HAP-1 (cell line): ENCODE measurements at regions not wholly inside any gene's neighbourhood (a gene's known extent, or its start where the extent isn't known, plus 50 kb on each side); places are given as distances from the start of the nearest gene placed in this dataset.

Experiments
- DNase-seq, 2 experiments: peaks; one replicate each; pipeline ENCODE4 v3.0.0-alpha.2; 2016 to 2020; ENCODE audit warnings: low spot score in 2 of 2
- H3K27me3 ChIP-seq: fragments of 250-450 bp; sonication (Bioruptor Pico); 2 replicates; pipeline ENCODE4 v1.5.1; 2020; ENCODE audit warnings: low read depth, mild to moderate bottlenecking, moderate library complexity
- H3K36me3 ChIP-seq: fragments of 250-450 bp; sonication (Bioruptor Pico); replicated peaks from 2 replicates; pipeline ENCODE4 v1.5.1; 2020; ENCODE audit warnings: mild to moderate bottlenecking
- H3K4me1 ChIP-seq: fragments of 250-450 bp; sonication (Bioruptor Pico); 2 replicates; pipeline ENCODE4 v1.5.1; 2020; ENCODE audit warnings: mild to moderate bottlenecking
- H3K4me3 ChIP-seq: fragments of 250-450 bp; sonication (Bioruptor Pico); 2 replicates; pipeline ENCODE4 v1.5.1; 2020; ENCODE audit warnings: mild to moderate bottlenecking, moderate library complexity
- H3K9me3 ChIP-seq: fragments of 250-450 bp; sonication (Bioruptor Pico); 2 replicates; pipeline ENCODE4 v1.5.1; 2020; ENCODE audit warnings: mild to moderate bottlenecking, moderate library complexity
- in situ Hi-C: fragments of 300-500 bp; cut with MboI; formaldehyde crosslinking; loops from 3 replicates; pipeline ENCODE4 v1.14.3; 2020; ENCODE audit warnings: low sequenced_read_pairs, inconsistent platforms, mixed read lengths

GRCh38 chr12:100675432-100675831 lies 101.9 kb downstream of the GAS2L3 start:
- H3K4me1 ChIP-seq, result no peaks in the 10 kb centered on the region
- H3K36me3 ChIP-seq, result no peaks in the 10 kb centered on the region
- no peaks in the 10 kb centered on the region for H3K27me3 ChIP-seq
- DNase-seq, result peak in 1 of 2 experiments; percentile 18
- no peak overlapping the region for H3K4me3 ChIP-seq
- in situ Hi-C loops, result no loop called here
- peaks cover 3% of the 10 kb centered on the region; the same call in 1 of the 2 replicates for H3K9me3 ChIP-seq

- in situ Hi-C loops, result no loop called here
- no peaks in the 10 kb centered on the region for H3K36me3 ChIP-seq
Measured at GRCh38 chr12:100681074-100681473, 107.6 kb downstream of the GAS2L3 start.

GRCh38 chr12:100682178-100682577 lies 108.7 kb downstream of the GAS2L3 start:
- in situ Hi-C loops, result no loop called here

More at GRCh38 chr12:100681074-100681473, 107.6 kb downstream of the GAS2L3 start:
- DNase-seq, result no peak
- H3K4me3 ChIP-seq, result no peak overlapping the region
- no peaks in the 10 kb centered on the region for H3K27me3 ChIP-seq
- H3K4me1 ChIP-seq, result no peaks in the 10 kb centered on the region
- H3K9me3 ChIP-seq, result peaks cover 22% of the 10 kb centered on the region

GRCh38 chr12:100687686-100688085 lies 106.9 kb upstream of the ANO4 start:
- Histone ChIP-seq H3K9me3 (peaks cover 23% of the 10 kb centered on the region), H3K4me3 (no peak overlapping the region), H3K4me1 (no peaks in the 10 kb centered on the region), H3K27me3 (no peaks in the 10 kb centered on the region), H3K36me3 (no peaks in the 10 kb centered on the region)
- DNase-seq, result no peak
- in situ Hi-C loops, result no loop called here

More at GRCh38 chr12:100682178-100682577, 108.7 kb downstream of the GAS2L3 start:
- H3K4me1 ChIP-seq, result no peaks in the 10 kb centered on the region
- no peaks in the 10 kb centered on the region for H3K36me3 ChIP-seq
- H3K27me3 ChIP-seq, result no peaks in the 10 kb centered on the region
- H3K4me3 ChIP-seq, result no peak overlapping the region
- no peak for DNase-seq
- peaks cover 23% of the 10 kb centered on the region for H3K9me3 ChIP-seq

GRCh38 chr12:100688451-100688864 lies 106.1 kb upstream of the ANO4 start:
- Histone ChIP-seq H3K27me3 (no peaks in the 10 kb centered on the region), H3K9me3 (peaks cover 23% of the 10 kb centered on the region), H3K4me1 (no peaks in the 10 kb centered on the region), H3K4me3 (no peak overlapping the region), H3K36me3 (no peaks in the 10 kb centered on the region)
- in situ Hi-C loops, result no loop called here
- DNase-seq, result no peak

GRCh38 chr12:100692502-100692901 lies 102.1 kb upstream of the ANO4 start:
- no peaks in the 10 kb centered on the region for H3K27me3 ChIP-seq
- no peaks in the 10 kb centered on the region for H3K36me3 ChIP-seq
- in situ Hi-C loops, result no loop called here
- H3K4me3 ChIP-seq, result no peak overlapping the region
- no peak for DNase-seq
- H3K4me1 ChIP-seq, result no peaks in the 10 kb centered on the region
- no peaks in the 10 kb centered on the region for H3K9me3 ChIP-seq

GRCh38 chr12:100698518-100698917 lies 96.1 kb upstream of the ANO4 start:
- DNase-seq, result no peak
- no peaks in the 10 kb centered on the region for H3K9me3 ChIP-seq
- no peaks in the 10 kb centered on the region for H3K4me1 ChIP-seq
- in situ Hi-C loops, result no loop called here
- no peak overlapping the region for H3K4me3 ChIP-seq
- no peaks in the 10 kb centered on the region for H3K27me3 ChIP-seq
- H3K36me3 ChIP-seq, result no peaks in the 10 kb centered on the region

GRCh38 chr12:100699209-100699608 lies 95.4 kb upstream of the ANO4 start:
- H3K4me1 ChIP-seq, result no peaks in the 10 kb centered on the region
- H3K36me3 ChIP-seq, result no peaks in the 10 kb centered on the region
- no peak for DNase-seq
- no peaks in the 10 kb centered on the region for H3K27me3 ChIP-seq
- H3K4me3 ChIP-seq, result no peak overlapping the region
- in situ Hi-C loops, result no loop called here
- H3K9me3 ChIP-seq, result 0 out of 2 replicates have a peak, but pooled peaks cover 2% of the 10 kb centered on the region

GRCh38 chr12:100703337-100703736 lies 91.2 kb upstream of the ANO4 start:
- no peaks in the 10 kb centered on the region for H3K36me3 ChIP-seq
- 0 out of 2 replicates have a peak, but pooled peaks cover 2% of the 10 kb centered on the region for H3K9me3 ChIP-seq
- no peaks in the 10 kb centered on the region for H3K27me3 ChIP-seq
- DNase-seq, result no peak
- H3K4me1 ChIP-seq, result peaks cover 22% of the 10 kb centered on the region
- in situ Hi-C loops, result no loop called here
- no peak overlapping the region for H3K4me3 ChIP-seq

GRCh38 chr12:100703868-100704267 lies 90.7 kb upstream of the ANO4 start:
- Histone ChIP-seq H3K4me3 (no peak overlapping the region), H3K4me1 (peaks cover 24% of the 10 kb centered on the region)
- in situ Hi-C loops, result no loop called here

GRCh38 chr12:100706033-100706432 lies 88.5 kb upstream of the ANO4 start:
- H3K4me1 ChIP-seq, result peaks cover 30% of the 10 kb centered on the region
- H3K27me3 ChIP-seq, result no peaks in the 10 kb centered on the region
- DNase-seq, result peak; percentile 56 to 70
- in situ Hi-C loops, result no loop called here
- peaks cover 7% of the 10 kb centered on the region; the same call in 1 of the 2 replicates for H3K9me3 ChIP-seq
- no peak overlapping the region for H3K4me3 ChIP-seq
- H3K36me3 ChIP-seq, result no peaks in the 10 kb centered on the region

More at GRCh38 chr12:100703868-100704267, 90.7 kb upstream of the ANO4 start:
- 0 out of 2 replicates have a peak, but pooled peaks cover 2% of the 10 kb centered on the region for H3K9me3 ChIP-seq
- H3K36me3 ChIP-seq, result no peaks in the 10 kb centered on the region
- DNase-seq, result no peak
- no peaks in the 10 kb centered on the region for H3K27me3 ChIP-seq

- in situ Hi-C loops, result no loop called here
- no peaks in the 10 kb centered on the region for H3K27me3 ChIP-seq
- peaks cover 30% of the 10 kb centered on the region for H3K4me1 ChIP-seq
- no peak overlapping the region for H3K4me3 ChIP-seq
- H3K9me3 ChIP-seq, result peaks cover 7% of the 10 kb centered on the region; the same call in 1 of the 2 replicates
- peak in 1 of 2 experiments; percentile 97 for DNase-seq
- no peaks in the 10 kb centered on the region for H3K36me3 ChIP-seq
Measured at GRCh38 chr12:100708591-100708990, 86.0 kb upstream of the ANO4 start.

GRCh38 chr12:100715976-100716944 lies 78.3 kb upstream of the ANO4 start:
- DNase-seq, result peak in 1 of 2 experiments; percentile 28
- Histone ChIP-seq H3K4me3 (peak overlapping the region; percentile 57), H3K4me1 (peaks cover 31% of the 10 kb centered on the region), H3K9me3 (no peaks in the 10 kb centered on the region), H3K36me3 (no peaks in the 10 kb centered on the region), H3K27me3 (no peaks in the 10 kb centered on the region)
- in situ Hi-C loops, result no loop called here
